ENCODE measurements at regions not wholly inside any gene's neighbourhood (a gene's known extent, or its start where the extent isn't known, plus 50 kb on each side); places are given as distances from the start of the nearest gene placed in this dataset.

DNA sequence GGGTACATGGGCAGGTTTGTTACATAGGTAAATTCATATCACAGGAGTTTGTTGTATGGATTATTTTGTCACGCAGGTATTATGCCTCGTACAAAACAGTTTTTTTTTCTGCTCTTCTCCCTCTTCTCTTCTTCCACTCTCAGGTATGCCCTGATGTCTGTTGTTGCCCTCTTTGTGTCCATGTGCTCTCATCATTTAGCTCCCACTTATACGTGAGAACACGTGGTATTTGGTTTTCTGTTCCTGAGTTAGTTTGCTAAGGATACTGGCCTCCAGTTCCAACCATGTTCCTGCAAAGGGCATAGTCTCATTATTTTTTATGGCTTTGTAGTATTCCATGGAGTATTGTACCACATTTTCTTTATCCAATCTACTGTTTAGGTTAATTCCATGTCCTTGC, 65.7 kb downstream of the UNC5CL start:
- Histone ChIP-seq H3K4me3 (ENCODE audit: low read depth, low read length) (no peak overlapping the region), H3K27me3 (ENCODE audit: control insufficient read depth, insufficient read depth, low read length) (no peaks in the 10 kb centered on the region), H3K27ac (ENCODE audit: low read depth, low read length) (no peak overlapping the region), H3K9me3 (ENCODE audit: control insufficient read depth, insufficient read depth, low read depth, low read length) (no peaks in the 10 kb centered on the region; the same call in none of the 2 replicates), H3K9ac (ENCODE audit: low read length) (no peak overlapping the region), H3K4me1 (ENCODE audit: control insufficient read depth, insufficient read depth, low read length) (no peaks in the 10 kb centered on the region), H3K36me3 (ENCODE audit: control insufficient read depth, insufficient read depth, low read length) (no peaks in the 10 kb centered on the region)

- Histone ChIP-seq H3K9me3 (ENCODE audit: control insufficient read depth, insufficient read depth, low read depth, low read length) (no peaks in the 10 kb centered on the region; the same call in none of the 2 replicates), H3K36me3 (ENCODE audit: control insufficient read depth, insufficient read depth, low read length) (no peaks in the 10 kb centered on the region), H3K4me1 (ENCODE audit: control insufficient read depth, insufficient read depth, low read length) (no peaks in the 10 kb centered on the region), H3K27me3 (ENCODE audit: control insufficient read depth, insufficient read depth, low read length) (no peaks in the 10 kb centered on the region), H3K4me3 (ENCODE audit: low read depth, low read length) (no peak overlapping the region), H3K27ac (ENCODE audit: low read depth, low read length) (no peak overlapping the region), H3K9ac (ENCODE audit: low read length) (no peak overlapping the region)
Measured at GRCh38 chr6:40972814-40973213, 66.2 kb downstream of the UNC5CL start.

DNA sequence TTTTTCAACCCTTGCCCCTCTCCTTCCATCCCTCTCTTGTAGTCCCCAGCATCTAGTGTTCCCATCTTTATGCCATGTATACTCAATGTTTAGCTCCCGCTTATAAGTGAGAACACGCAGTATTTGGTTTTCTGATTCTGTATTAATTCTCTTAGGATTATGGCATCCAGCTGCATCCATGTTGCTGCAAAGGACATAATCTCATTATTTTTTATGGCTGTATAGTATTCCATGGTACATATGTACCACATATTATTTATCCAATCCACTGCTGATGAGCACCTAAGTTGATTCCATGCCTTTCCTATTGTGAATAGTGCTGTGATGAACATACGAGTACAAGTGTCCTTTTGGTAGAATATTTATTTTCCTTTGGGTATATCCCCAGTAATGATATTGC, 66.8 kb downstream of the UNC5CL start:
- H3K27ac ChIP-seq (ENCODE audit: low read depth, low read length) = no peak overlapping the region
- no peaks in the 10 kb centered on the region for H3K36me3 ChIP-seq (ENCODE audit: control insufficient read depth, insufficient read depth, low read length)
- H3K4me3 ChIP-seq (ENCODE audit: low read depth, low read length) = no peak overlapping the region
- H3K4me1 ChIP-seq (ENCODE audit: control insufficient read depth, insufficient read depth, low read length) = no peaks in the 10 kb centered on the region
- no peaks in the 10 kb centered on the region; the same call in none of the 2 replicates for H3K9me3 ChIP-seq (ENCODE audit: control insufficient read depth, insufficient read depth, low read depth, low read length)
- H3K9ac ChIP-seq (ENCODE audit: low read length) = no peak overlapping the region
- H3K27me3 ChIP-seq (ENCODE audit: control insufficient read depth, insufficient read depth, low read length) = no peaks in the 10 kb centered on the region

GRCh38 chr6:40968620-40969164, 70.3 kb downstream of the UNC5CL start:
- no peaks in the 10 kb centered on the region for H3K4me1 ChIP-seq (ENCODE audit: control insufficient read depth, insufficient read depth, low read length)
- H3K4me3 ChIP-seq (ENCODE audit: low read depth, low read length) = no peak overlapping the region
- no peak overlapping the region for H3K9ac ChIP-seq (ENCODE audit: low read length)
- H3K36me3 ChIP-seq (ENCODE audit: control insufficient read depth, insufficient read depth, low read length) = no peaks in the 10 kb centered on the region
- no peaks in the 10 kb centered on the region for H3K27me3 ChIP-seq (ENCODE audit: control insufficient read depth, insufficient read depth, low read length)
- no peak overlapping the region for H3K27ac ChIP-seq (ENCODE audit: low read depth, low read length)
- H3K9me3 ChIP-seq (ENCODE audit: control insufficient read depth, insufficient read depth, low read depth, low read length) = no peaks in the 10 kb centered on the region; the same call in 1 of the 2 replicates

- H3K27ac ChIP-seq (ENCODE audit: low read depth, low read length) = no peak overlapping the region
- H3K4me1 ChIP-seq (ENCODE audit: control insufficient read depth, insufficient read depth, low read length) = peaks cover 5% of the 10 kb centered on the region; the same call in 1 of the 2 replicates
- H3K4me3 ChIP-seq (ENCODE audit: low read depth, low read length) = no peak overlapping the region
- H3K27me3 ChIP-seq (ENCODE audit: control insufficient read depth, insufficient read depth, low read length) = no peaks in the 10 kb centered on the region
- no peak overlapping the region for H3K9ac ChIP-seq (ENCODE audit: low read length)
- H3K9me3 ChIP-seq (ENCODE audit: control insufficient read depth, insufficient read depth, low read depth, low read length) = no peaks in the 10 kb centered on the region
- H3K36me3 ChIP-seq (ENCODE audit: control insufficient read depth, insufficient read depth, low read length) = no peaks in the 10 kb centered on the region
Measured at GRCh38 chr6:40966860-40967259, 72.2 kb downstream of the UNC5CL start.

- Histone ChIP-seq H3K9ac (ENCODE audit: low read length) (no peak overlapping the region), H3K9me3 (ENCODE audit: control insufficient read depth, insufficient read depth, low read depth, low read length) (no peaks in the 10 kb centered on the region), H3K4me3 (ENCODE audit: low read depth, low read length) (no peak overlapping the region), H3K4me1 (ENCODE audit: control insufficient read depth, insufficient read depth, low read length) (peaks cover 5% of the 10 kb centered on the region; the same call in 1 of the 2 replicates), H3K36me3 (ENCODE audit: control insufficient read depth, insufficient read depth, low read length) (no peaks in the 10 kb centered on the region), H3K27ac (ENCODE audit: low read depth, low read length) (no peak overlapping the region), H3K27me3 (ENCODE audit: control insufficient read depth, insufficient read depth, low read length) (no peaks in the 10 kb centered on the region)
Measured at GRCh38 chr6:40965046-40965445, 74.0 kb downstream of the UNC5CL start.

- no peaks in the 10 kb centered on the region for H3K36me3 ChIP-seq (ENCODE audit: control insufficient read depth, insufficient read depth, low read length)
- no peaks in the 10 kb centered on the region for H3K27me3 ChIP-seq (ENCODE audit: control insufficient read depth, insufficient read depth, low read length)
- H3K4me3 ChIP-seq (ENCODE audit: low read depth, low read length) = no peak overlapping the region
- H3K27ac ChIP-seq (ENCODE audit: low read depth, low read length) = no peak overlapping the region
- H3K4me1 ChIP-seq (ENCODE audit: control insufficient read depth, insufficient read depth, low read length) = peaks cover 5% of the 10 kb centered on the region; the same call in 1 of the 2 replicates
- no peaks in the 10 kb centered on the region for H3K9me3 ChIP-seq (ENCODE audit: control insufficient read depth, insufficient read depth, low read depth, low read length)
- H3K9ac ChIP-seq (ENCODE audit: low read length) = no peak overlapping the region
Measured at GRCh38 chr6:40963019-40963418, 76.0 kb downstream of the UNC5CL start.

- Histone ChIP-seq H3K36me3 (ENCODE audit: control insufficient read depth, insufficient read depth, low read length) (no peaks in the 10 kb centered on the region), H3K9me3 (ENCODE audit: control insufficient read depth, insufficient read depth, low read depth, low read length) (no peaks in the 10 kb centered on the region), H3K27ac (ENCODE audit: low read depth, low read length) (no peak overlapping the region), H3K4me1 (ENCODE audit: control insufficient read depth, insufficient read depth, low read length) (peaks cover 5% of the 10 kb centered on the region; the same call in 1 of the 2 replicates), H3K4me3 (ENCODE audit: low read depth, low read length) (no peak overlapping the region), H3K27me3 (ENCODE audit: control insufficient read depth, insufficient read depth, low read length) (no peaks in the 10 kb centered on the region), H3K9ac (ENCODE audit: low read length) (no peak overlapping the region)
Measured at GRCh38 chr6:40962241-40962640, 76.8 kb downstream of the UNC5CL start.

DNA sequence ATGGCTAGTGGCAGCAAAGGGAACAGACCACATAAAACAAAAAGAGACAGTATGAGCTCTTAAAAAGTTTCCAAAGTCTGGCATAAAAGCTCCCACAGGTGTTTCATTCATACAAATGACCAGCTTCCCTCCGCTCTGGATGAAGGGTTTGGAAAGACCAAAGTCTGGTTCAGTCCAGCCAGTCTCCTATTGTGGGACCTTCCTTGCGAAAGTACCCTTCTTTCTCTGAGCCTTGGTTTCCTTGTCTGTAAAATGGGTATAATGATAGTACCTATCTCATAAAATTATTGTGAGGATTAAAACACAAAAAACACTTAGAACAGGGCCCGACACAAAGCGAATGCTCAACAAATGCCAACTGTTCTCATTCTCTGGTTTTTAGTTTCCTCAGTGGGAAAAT, 77.2 kb downstream of the UNC5CL start:
- H3K36me3 ChIP-seq (ENCODE audit: control insufficient read depth, insufficient read depth, low read length) = no peaks in the 10 kb centered on the region
- H3K9me3 ChIP-seq (ENCODE audit: control insufficient read depth, insufficient read depth, low read depth, low read length) = no peaks in the 10 kb centered on the region
- H3K9ac ChIP-seq (ENCODE audit: low read length) = no peak overlapping the region
- H3K4me3 ChIP-seq (ENCODE audit: low read depth, low read length) = no peak overlapping the region
- no peak overlapping the region for H3K27ac ChIP-seq (ENCODE audit: low read depth, low read length)
- H3K4me1 ChIP-seq (ENCODE audit: control insufficient read depth, insufficient read depth, low read length) = peaks cover 7% of the 10 kb centered on the region; the same call in 1 of the 2 replicates
- no peaks in the 10 kb centered on the region for H3K27me3 ChIP-seq (ENCODE audit: control insufficient read depth, insufficient read depth, low read length)

DNA sequence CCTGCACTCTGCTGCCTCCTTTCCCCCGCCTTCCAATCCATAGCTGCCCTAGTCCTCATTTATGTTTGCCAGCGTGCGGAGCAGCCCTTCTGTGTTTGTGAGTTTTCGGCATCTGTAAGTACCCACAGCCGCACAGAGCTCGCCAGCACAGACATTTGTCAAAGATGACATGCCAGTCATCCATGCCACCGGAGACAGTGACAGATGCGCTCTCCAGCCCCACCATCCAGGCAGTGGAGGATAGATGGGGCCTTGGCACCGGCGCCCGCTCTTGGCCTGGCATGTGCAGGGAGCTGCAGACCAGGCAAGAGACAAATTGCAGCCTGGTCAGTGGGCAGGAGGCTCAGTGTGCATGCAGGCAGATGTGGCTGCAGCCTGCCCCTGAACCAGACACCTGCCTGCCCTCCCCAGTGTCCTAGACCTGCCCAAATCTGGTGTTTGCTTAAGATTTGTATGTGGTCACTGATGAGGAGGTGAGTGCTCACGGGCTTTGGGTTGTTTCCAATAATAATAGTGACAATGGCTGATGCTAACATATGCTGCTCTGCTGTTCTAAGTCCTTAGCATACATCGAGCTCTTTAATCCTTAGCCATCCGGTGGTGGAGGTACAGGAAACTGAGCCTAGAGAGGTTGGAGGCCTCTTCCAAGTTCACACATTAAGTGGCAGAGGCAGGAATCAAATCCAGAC, 78.1 kb downstream of the UNC5CL start:
- Histone ChIP-seq H3K27ac (ENCODE audit: low read depth, low read length) (no peak overlapping the region), H3K4me3 (ENCODE audit: low read depth, low read length) (no peak overlapping the region)

DNA sequence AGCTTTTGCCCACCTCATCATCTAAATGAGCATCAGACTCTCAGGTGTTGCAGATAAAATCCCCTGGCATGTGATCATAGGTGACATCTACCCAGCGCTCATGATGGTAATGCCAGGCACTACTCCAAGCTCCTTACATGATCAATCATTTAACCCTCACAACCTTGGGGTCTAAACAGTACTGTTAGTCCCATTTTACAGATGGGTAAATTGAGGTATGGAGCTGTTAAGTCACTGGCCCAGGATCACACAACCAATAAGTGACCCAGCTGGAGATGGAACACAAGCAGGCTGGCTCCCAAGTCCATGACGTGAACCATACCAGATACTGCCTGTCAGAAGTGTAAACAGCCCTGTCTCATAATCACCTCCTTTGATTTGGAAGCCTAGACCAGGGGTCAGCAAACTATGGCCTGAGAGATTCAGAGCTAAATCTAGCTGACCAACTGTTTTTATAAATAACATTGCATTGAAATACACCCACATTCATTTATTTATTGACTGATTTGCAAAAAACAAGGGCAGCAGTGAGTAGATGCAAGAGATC, 79.2 kb downstream of the UNC5CL start:
- Histone ChIP-seq H3K27ac (ENCODE audit: low read depth, low read length) (no peak overlapping the region), H3K27me3 (ENCODE audit: control insufficient read depth, insufficient read depth, low read length) (no peaks in the 10 kb centered on the region), H3K36me3 (ENCODE audit: control insufficient read depth, insufficient read depth, low read length) (no peaks in the 10 kb centered on the region)

More for the DNA sequence above, 78.1 kb downstream of the UNC5CL start:
- Histone ChIP-seq H3K9me3 (ENCODE audit: control insufficient read depth, insufficient read depth, low read depth, low read length) (no peaks in the 10 kb centered on the region), H3K27me3 (ENCODE audit: control insufficient read depth, insufficient read depth, low read length) (no peaks in the 10 kb centered on the region), H3K36me3 (ENCODE audit: control insufficient read depth, insufficient read depth, low read length) (no peaks in the 10 kb centered on the region), H3K9ac (ENCODE audit: low read length) (no peak overlapping the region), H3K4me1 (ENCODE audit: control insufficient read depth, insufficient read depth, low read length) (peaks cover 7% of the 10 kb centered on the region; the same call in 1 of the 2 replicates)

More for the DNA sequence above, 79.2 kb downstream of the UNC5CL start:
- Histone ChIP-seq H3K4me3 (ENCODE audit: low read depth, low read length) (no peak overlapping the region), H3K9ac (ENCODE audit: low read length) (no peak overlapping the region), H3K4me1 (ENCODE audit: control insufficient read depth, insufficient read depth, low read length) (peaks cover 7% of the 10 kb centered on the region; the same call in 1 of the 2 replicates), H3K9me3 (ENCODE audit: control insufficient read depth, insufficient read depth, low read depth, low read length) (no peaks in the 10 kb centered on the region)

Data from HUES6 (cell line).